Upper lobe of left lung (tissue), 6 donors: ENCODE measurements at regions not wholly inside any gene's neighbourhood (a gene's known extent, or its start where the extent isn't known, plus 50 kb on each side); places are given as distances from the start of the nearest gene placed in this dataset.
A peak's percentile ranks its signal among the peaks of the same experiment; 100 is the strongest.

Experiments used
- ATAC-seq, 2 donors: fragments of 200-7000 bp; cut with Tn5 transposase; one replicate each; pipeline ENCODE4 v1.9.1; 2022; ENCODE audit warnings: mild to moderate bottlenecking in 2 of 2, moderate library complexity in 2 of 2; ENCODE audit not compliant: low FRiP score in 2 of 2
- DNase-seq, 2 donors: peaks; one replicate each; pipeline ENCODE4 v3.0.0-alpha.2; 2019 to 2020
- H3K27ac ChIP-seq, 4 donors: fragments of 200-600 bp; sonication (generic); one replicate each; pipeline ENCODE4 v1.5.1; 2016 to 2019
- H3K27me3 ChIP-seq, 4 donors: fragments of 200-600 bp; sonication (generic); one replicate each; pipeline ENCODE4 v1.5.1; 2017 to 2019
- H3K36me3 ChIP-seq, 4 donors: fragments of 200-600 bp; sonication (generic); one replicate each; pipeline ENCODE4 v1.5.1; 2016 to 2019
- H3K4me1 ChIP-seq, 4 donors: fragments of 200-600 bp; sonication (generic); one replicate each; pipeline ENCODE4 v1.5.1; 2018 to 2019
- H3K4me3 ChIP-seq, 4 donors: fragments of 200-600 bp; sonication (generic); one replicate each; pipeline ENCODE4 v1.5.1; 2017 to 2019; ENCODE audit warnings: mild to moderate bottlenecking in 2 of 4, moderate library complexity in 1 of 4
- H3K9me3 ChIP-seq, 4 donors: fragments of 200-600 bp; sonication (generic); one replicate each; pipeline ENCODE4 v1.5.1; 2018 to 2019
- CTCF ChIP-seq, 6 experiments: fragments of 450-650 bp in 4 of 6; fragments of 200-600 bp in 2 of 6; sonication (generic) in 2 of 6; IDR thresholded peaks; one replicate each; pipeline ENCODE4 v1.5.1; 2016 to 2019; ENCODE audit warnings: antibody characterized with exemption in 6 of 6
- EP300 ChIP-seq, 4 donors: sonication (generic); formaldehyde crosslinking; IDR thresholded peaks; one replicate each; pipeline ENCODE4 v1.5.1; 2017; ENCODE audit warnings: antibody characterized with exemption in 4 of 4, control low read depth in 2 of 4
- POLR2A ChIP-seq, 4 donors: fragments of 450-650 bp; IDR thresholded peaks; one replicate each; pipeline ENCODE4 v1.5.1; 2016 to 2017; ENCODE audit warnings: antibody characterized with exemption in 4 of 4, mild to moderate bottlenecking in 2 of 4
- POLR2AphosphoS5 ChIP-seq, 2 donors: sonication (generic); formaldehyde crosslinking; IDR thresholded peaks; one replicate each; pipeline ENCODE4 v1.5.1; 2017; ENCODE audit warnings: antibody characterized with exemption in 2 of 2
- WGBS, 2 donors: methylation state at CpG; one replicate each; pipeline ENCODE4 v1.1.5; 2017 to 2018; 5-methylcytosine and 5-hydroxymethylcytosine counted together
- donor health status: DM: no; HTN: no; CAD: no; lungs with moderate emphysema.
- donor health status: DM: no; HTN: yes; CAD: no; lungs with severe emphysema.

GRCh38 chr13:44064357-44064756 is 184.7 kb downstream of the LACC1 start:
- no peak overlapping the region for H3K4me3 ChIP-seq
- H3K27me3 ChIP-seq = no peaks in the 10 kb centered on the region
- ATAC-seq (no peak), DNase-seq (no peak)
- H3K9me3 ChIP-seq = no peaks in the 10 kb centered on the region
- TF ChIP-seq CTCF (IDR thresholded peaks at IDR 0.05) (no peak), EP300 (IDR thresholded peaks at IDR 0.05) (no peak), POLR2A (IDR thresholded peaks at IDR 0.05) (no peak), POLR2AphosphoS5 (IDR thresholded peaks at IDR 0.05) (no peak)
- WGBS, 2 donors = 86 to 87% methylated on average over 2 of the region's 2 CpGs
- H3K27ac ChIP-seq = no peak overlapping the region
- no peaks in the 10 kb centered on the region for H3K36me3 ChIP-seq
- H3K4me1 ChIP-seq = no peaks in the 10 kb centered on the region

- TF ChIP-seq POLR2AphosphoS5 (IDR thresholded peaks at IDR 0.05) (no peak), POLR2A (IDR thresholded peaks at IDR 0.05) (no peak), CTCF (IDR thresholded peaks at IDR 0.05) (no peak), EP300 (IDR thresholded peaks at IDR 0.05) (no peak)
- Histone ChIP-seq H3K27me3 (no peaks in the 10 kb centered on the region), H3K9me3 (peaks cover 0 to 6% (median 1%) of the 10 kb centered on the region in 4 donors), H3K4me3 (no peak overlapping the region), H3K27ac (no peak overlapping the region), H3K36me3 (no peaks in the 10 kb centered on the region), H3K4me1 (no peaks in the 10 kb centered on the region)
- ATAC-seq (no peak), DNase-seq (no peak)
- 84 to 89% methylated on average over 3 of the region's 3 CpGs for WGBS, 2 donors
Observed at GRCh38 chr13:44068169-44068568, 188.5 kb downstream of the LACC1 start.

- Histone ChIP-seq H3K27ac (no peak overlapping the region), H3K4me3 (no peak overlapping the region), H3K9me3 (peaks cover 0 to 6% (median 1%) of the 10 kb centered on the region in 4 donors), H3K36me3 (no peaks in the 10 kb centered on the region), H3K27me3 (no peaks in the 10 kb centered on the region), H3K4me1 (no peaks in the 10 kb centered on the region)
- TF ChIP-seq EP300 (IDR thresholded peaks at IDR 0.05) (no peak), POLR2A (IDR thresholded peaks at IDR 0.05) (peak in 1 of 4 donors; percentile 1), POLR2AphosphoS5 (IDR thresholded peaks at IDR 0.05) (no peak)
- no peak for ATAC-seq
- WGBS, 2 donors = 51 to 55% methylated on average over 4 of the region's 4 CpGs
- DNase-seq = no peak
Observed at GRCh38 chr13:44068737-44069136, 189.0 kb downstream of the LACC1 start.

GRCh38 chr13:44072536-44072935 is 192.8 kb downstream of the LACC1 start:
- H3K36me3 ChIP-seq = no peaks in the 10 kb centered on the region
- TF ChIP-seq CTCF (IDR thresholded peaks at IDR 0.05) (no peak), POLR2A (IDR thresholded peaks at IDR 0.05) (no peak), POLR2AphosphoS5 (IDR thresholded peaks at IDR 0.05) (no peak), EP300 (IDR thresholded peaks at IDR 0.05) (no peak)
- H3K27me3 ChIP-seq = no peaks in the 10 kb centered on the region
- no peaks in the 10 kb centered on the region for H3K4me1 ChIP-seq
- no peak for DNase-seq
- H3K9me3 ChIP-seq = peaks cover 0 to 6% (median 1%) of the 10 kb centered on the region in 4 donors
- no peak overlapping the region for H3K4me3 ChIP-seq
- H3K27ac ChIP-seq = no peak overlapping the region
- no peak for ATAC-seq

GRCh38 chr13:44074611-44075010 is 194.9 kb downstream of the LACC1 start:
- no peaks in the 10 kb centered on the region for H3K27me3 ChIP-seq
- 53 to 65% methylated on average over 1 of the region's 1 CpG for WGBS, 2 donors
- H3K4me3 ChIP-seq = no peak overlapping the region
- no peaks in the 10 kb centered on the region for H3K36me3 ChIP-seq
- H3K27ac ChIP-seq = no peak overlapping the region
- TF ChIP-seq POLR2A (IDR thresholded peaks at IDR 0.05) (no peak), POLR2AphosphoS5 (IDR thresholded peaks at IDR 0.05) (no peak)
- no peaks in the 10 kb centered on the region for H3K4me1 ChIP-seq
- ATAC-seq (no peak), DNase-seq (no peak)
- H3K9me3 ChIP-seq = peaks cover 0 to 6% (median 1%) of the 10 kb centered on the region in 4 donors

- no peak for DNase-seq
- Histone ChIP-seq H3K27ac (no peak overlapping the region), H3K9me3 (peaks cover 0 to 6% (median 1%) of the 10 kb centered on the region in 4 donors), H3K4me1 (no peaks in the 10 kb centered on the region), H3K4me3 (no peak overlapping the region), H3K27me3 (no peaks in the 10 kb centered on the region), H3K36me3 (no peaks in the 10 kb centered on the region)
- no peak for TF ChIP-seq POLR2A (IDR thresholded peaks at IDR 0.05)
- TF ChIP-seq CTCF (IDR thresholded peaks at IDR 0.05) = no peak
- TF ChIP-seq EP300 (IDR thresholded peaks at IDR 0.05) = no peak
- TF ChIP-seq POLR2AphosphoS5 (IDR thresholded peaks at IDR 0.05) = no peak
- ATAC-seq = no peak
- 76 to 80% methylated on average over 2 of the region's 2 CpGs for WGBS, 2 donors
Observed at GRCh38 chr13:44075113-44075512, 195.4 kb downstream of the LACC1 start.
